ENCODE measurements at regions not wholly inside any gene's neighbourhood (a gene's known extent, or its start where the extent isn't known, plus 50 kb on each side); places are given as distances from the start of the nearest gene placed in this dataset.

GRCh38 chr14:39860596-39861228 lies 428.5 kb upstream of the FBXO33 start:
- TF ChIP-seq POLR2AphosphoS5 (IDR thresholded peaks at IDR 0.05; ENCODE audit: low read depth, low read length) = no peak
- no peak for TF ChIP-seq SIN3A (IDR thresholded peaks at IDR 0.05; ENCODE audit: borderline replicate concordance, insufficient read depth, low read length)
- no peak for TF ChIP-seq FOXP2 (optimal IDR thresholded peaks at IDR 0.05; ENCODE audit: borderline replicate concordance, extremely low read depth, extremely low read length, insufficient read depth)
- no peak for TF ChIP-seq TAF1 (IDR thresholded peaks at IDR 0.05; ENCODE audit: borderline replicate concordance, insufficient read depth, low read length)
- TF ChIP-seq REST (IDR thresholded peaks at IDR 0.05; ENCODE audit: insufficient read depth in 1 of 2, low read depth in 2 of 2, low read length in 2 of 2) = no peak

GRCh38 chr14:39859314-39859713 lies 427.1 kb upstream of the FBXO33 start:
- TF ChIP-seq TAF1 (IDR thresholded peaks at IDR 0.05; ENCODE audit: borderline replicate concordance, insufficient read depth, low read length) (no peak), POLR2AphosphoS5 (IDR thresholded peaks at IDR 0.05; ENCODE audit: low read depth, low read length) (no peak), SIN3A (IDR thresholded peaks at IDR 0.05; ENCODE audit: borderline replicate concordance, insufficient read depth, low read length) (no peak), REST (IDR thresholded peaks at IDR 0.05; ENCODE audit: insufficient read depth in 1 of 2, low read depth in 2 of 2, low read length in 2 of 2) (no peak), FOXP2 (optimal IDR thresholded peaks at IDR 0.05; ENCODE audit: borderline replicate concordance, extremely low read depth, extremely low read length, insufficient read depth) (no peak)

GRCh38 chr14:39857376-39858055 lies 425.3 kb upstream of the FBXO33 start:
- TF ChIP-seq FOXP2 (optimal IDR thresholded peaks at IDR 0.05; ENCODE audit: borderline replicate concordance, extremely low read depth, extremely low read length, insufficient read depth) (no peak), REST (IDR thresholded peaks at IDR 0.05; ENCODE audit: insufficient read depth in 1 of 2, low read depth in 2 of 2, low read length in 2 of 2) (no peak), POLR2AphosphoS5 (IDR thresholded peaks at IDR 0.05; ENCODE audit: low read depth, low read length) (no peak)

GRCh38 chr14:39853441-39853840 lies 421.2 kb upstream of the FBXO33 start:
- TF ChIP-seq TAF1 (IDR thresholded peaks at IDR 0.05; ENCODE audit: borderline replicate concordance, insufficient read depth, low read length) (no peak), POLR2AphosphoS5 (IDR thresholded peaks at IDR 0.05; ENCODE audit: low read depth, low read length) (no peak), FOXP2 (optimal IDR thresholded peaks at IDR 0.05; ENCODE audit: borderline replicate concordance, extremely low read depth, extremely low read length, insufficient read depth) (no peak), REST (IDR thresholded peaks at IDR 0.05; ENCODE audit: insufficient read depth in 1 of 2, low read depth in 2 of 2, low read length in 2 of 2) (no peak), SIN3A (IDR thresholded peaks at IDR 0.05; ENCODE audit: borderline replicate concordance, insufficient read depth, low read length) (no peak)

Measured in PFSK-1 (cell line).